Inflammatory macrophage (primary cell): ENCODE measurements at regions not wholly inside any gene's neighbourhood (a gene's known extent, or its start where the extent isn't known, plus 50 kb on each side); places are given as distances from the start of the nearest gene placed in this dataset.

Experiments
- DNase-seq, 2 donors: peaks; one replicate each; pipeline ENCODE4 v3.0.0-alpha.2; 2020 to 2022

DNA sequence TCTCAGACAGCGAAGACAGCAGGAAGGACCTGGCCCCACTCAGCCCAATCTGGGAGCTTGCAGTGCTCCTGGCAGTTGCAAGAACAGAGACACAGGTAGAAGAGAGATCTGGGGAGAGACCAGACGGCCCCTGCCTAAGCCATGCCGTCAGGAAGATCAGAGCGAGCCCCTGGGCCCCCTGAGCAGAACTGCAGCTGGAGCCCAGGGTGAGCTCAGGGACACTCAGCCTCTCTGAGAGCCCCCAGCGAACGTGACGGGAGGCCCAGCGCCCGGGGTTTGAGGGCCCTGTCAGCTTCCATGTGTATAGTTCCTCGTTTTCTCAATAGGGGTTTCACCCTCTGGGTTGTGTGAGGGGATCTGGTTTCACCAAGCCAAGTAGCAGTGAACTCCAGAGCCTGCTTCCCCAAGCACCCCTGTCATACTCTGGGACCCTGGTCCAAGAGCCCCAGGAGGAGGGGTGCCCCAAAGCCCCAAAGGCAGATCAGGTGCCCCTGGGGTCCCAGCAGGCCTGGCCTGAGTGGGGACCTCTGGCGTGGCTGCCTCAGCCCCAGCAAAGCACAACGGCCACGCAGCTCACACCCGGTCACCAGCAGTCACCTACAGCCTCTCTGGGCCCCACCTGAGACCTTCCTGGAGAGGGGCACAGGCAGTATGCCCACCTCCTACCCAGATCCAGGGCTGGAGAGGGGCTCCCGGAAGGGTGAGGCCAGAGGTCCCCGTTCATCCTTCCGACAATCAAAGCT lies 431.3 kb upstream of the MYT1L start:
- DNase-seq, result no peak

DNA sequence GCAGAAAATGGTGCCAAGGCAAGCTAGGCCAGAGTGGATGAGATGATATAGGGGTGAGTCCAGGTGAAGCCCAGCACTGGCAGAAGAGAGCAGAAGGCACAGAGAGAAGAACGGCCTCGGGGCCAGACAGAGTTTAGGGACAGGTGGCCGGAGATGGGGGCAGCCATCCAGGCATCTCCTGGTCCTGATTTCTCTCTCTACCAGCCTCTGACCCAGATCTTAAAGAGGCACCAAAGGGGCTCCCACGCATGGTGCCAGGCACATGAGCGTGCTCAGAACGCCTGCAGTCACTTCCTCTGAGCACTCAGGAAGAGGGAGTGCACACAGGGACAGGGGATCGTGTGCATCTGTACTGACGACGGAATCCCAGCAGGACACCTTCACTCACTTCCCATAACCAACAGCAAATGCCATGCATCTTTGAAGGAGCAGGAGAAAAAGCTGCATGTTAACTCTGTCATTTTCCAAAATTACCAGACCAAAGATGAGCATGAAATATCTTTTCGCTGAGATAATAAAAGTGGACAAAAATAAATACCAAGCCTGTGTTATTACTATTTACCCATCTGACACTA lies 427.8 kb upstream of the MYT1L start:
- no peak for DNase-seq

DNA sequence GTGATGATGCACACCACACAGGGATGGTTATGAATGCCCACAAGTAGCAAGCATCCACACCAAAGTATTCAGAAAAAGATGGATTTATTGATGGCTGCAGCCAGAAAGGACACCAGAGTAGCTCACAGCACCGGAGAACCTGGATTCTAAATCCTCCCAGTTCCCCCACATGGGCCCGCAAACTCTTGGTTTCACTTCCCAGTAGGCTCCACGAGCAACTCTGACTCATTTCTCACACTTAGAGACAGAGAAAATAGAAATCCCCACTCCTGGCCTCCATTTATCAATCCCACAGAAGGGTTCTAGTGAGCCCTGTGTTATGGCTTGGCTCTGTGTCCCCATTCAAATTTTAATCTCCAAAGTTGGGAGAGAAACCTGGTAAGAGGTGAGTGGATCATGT lies 426.7 kb upstream of the MYT1L start:
- peak; percentile 38 to 53 for DNase-seq

DNA sequence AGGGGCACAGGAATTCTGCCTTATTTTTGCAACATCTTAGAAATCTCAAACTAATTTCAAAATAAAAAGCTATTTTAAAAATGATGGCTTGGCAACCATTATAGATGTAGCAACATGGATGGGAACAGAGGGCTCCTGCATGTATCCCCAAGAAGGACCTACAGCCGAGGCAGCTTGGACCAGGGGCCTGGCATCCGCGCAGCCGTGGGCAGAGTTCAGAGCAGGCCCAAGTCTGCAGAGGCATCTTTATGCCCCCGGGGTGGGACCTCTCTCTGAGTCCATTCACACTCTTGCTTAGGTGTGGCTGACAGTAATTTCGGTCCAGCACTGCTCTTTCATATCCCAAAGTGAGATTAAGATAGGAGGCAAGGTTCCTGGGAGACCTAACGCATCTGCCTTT lies 425.8 kb upstream of the MYT1L start:
- DNase-seq, result no peak

DNA sequence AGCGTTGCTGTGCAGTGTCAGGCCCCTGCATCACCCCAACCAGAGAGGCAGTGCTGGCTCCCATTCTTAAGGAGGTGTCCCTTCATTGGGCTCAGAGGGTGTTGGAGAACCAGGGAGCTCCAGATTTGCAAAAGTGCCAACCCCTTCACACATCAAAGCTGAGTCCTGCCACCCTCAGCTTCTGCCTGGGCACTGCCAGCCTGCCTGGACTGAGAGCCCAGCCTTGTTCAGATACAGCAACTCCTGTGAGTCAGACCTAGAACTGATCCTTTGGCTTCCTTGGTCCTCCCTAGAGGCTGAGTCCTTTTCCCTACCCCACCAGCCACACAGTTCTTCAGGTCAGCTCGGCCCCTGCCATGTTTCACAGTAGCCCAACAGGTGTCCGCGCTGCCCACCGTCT lies 424.9 kb upstream of the MYT1L start:
- no peak for DNase-seq

DNA sequence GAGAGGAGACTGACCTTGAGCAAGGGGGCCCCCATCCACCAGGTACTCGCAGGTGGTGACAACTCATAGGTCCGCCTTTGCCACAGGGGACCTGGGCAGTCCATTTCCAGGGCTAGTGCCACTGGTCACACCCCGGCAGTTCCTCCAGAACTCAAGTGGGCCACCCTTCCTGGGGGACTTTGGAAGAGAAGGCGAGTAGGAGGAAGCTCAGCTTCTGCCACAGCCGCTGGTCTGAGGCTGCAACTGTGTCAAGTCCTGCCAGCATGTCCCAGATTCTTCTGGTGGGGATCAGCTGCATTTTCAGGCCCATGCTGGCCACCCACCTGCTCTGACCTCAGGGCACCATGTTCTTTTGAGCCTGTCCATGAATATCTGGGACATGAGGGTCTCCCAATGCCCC lies 423.9 kb upstream of the MYT1L start:
- DNase-seq, result no peak

DNA sequence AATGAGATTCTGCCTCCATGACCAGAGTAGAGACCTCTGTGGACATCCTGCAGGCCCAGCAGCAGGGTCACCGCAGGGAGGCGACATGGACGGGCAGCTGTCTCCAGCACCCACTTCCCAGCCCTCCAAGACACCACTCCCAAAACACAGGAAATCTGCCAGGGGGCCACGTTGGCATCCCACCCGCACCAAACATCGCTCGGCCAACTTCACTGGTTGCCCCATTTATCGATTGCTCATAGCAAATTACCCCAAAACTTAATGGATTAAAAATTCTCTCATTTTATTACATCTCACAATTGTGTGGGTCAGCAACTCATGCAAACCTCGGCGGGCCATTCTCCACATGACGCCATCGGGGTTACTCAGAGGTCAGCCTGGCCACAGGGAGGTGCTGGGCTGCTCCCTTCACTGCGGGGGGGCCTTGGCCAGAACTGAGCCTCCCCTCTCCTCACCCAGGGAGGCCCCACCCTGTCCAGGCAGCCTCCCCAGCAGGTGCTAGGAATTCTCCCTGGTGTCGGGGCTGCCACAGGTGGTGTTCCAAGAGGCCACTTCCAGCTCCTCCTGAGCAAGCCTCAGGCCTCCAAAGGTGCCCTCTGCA lies 420.7 kb upstream of the MYT1L start:
- no peak for DNase-seq

DNA sequence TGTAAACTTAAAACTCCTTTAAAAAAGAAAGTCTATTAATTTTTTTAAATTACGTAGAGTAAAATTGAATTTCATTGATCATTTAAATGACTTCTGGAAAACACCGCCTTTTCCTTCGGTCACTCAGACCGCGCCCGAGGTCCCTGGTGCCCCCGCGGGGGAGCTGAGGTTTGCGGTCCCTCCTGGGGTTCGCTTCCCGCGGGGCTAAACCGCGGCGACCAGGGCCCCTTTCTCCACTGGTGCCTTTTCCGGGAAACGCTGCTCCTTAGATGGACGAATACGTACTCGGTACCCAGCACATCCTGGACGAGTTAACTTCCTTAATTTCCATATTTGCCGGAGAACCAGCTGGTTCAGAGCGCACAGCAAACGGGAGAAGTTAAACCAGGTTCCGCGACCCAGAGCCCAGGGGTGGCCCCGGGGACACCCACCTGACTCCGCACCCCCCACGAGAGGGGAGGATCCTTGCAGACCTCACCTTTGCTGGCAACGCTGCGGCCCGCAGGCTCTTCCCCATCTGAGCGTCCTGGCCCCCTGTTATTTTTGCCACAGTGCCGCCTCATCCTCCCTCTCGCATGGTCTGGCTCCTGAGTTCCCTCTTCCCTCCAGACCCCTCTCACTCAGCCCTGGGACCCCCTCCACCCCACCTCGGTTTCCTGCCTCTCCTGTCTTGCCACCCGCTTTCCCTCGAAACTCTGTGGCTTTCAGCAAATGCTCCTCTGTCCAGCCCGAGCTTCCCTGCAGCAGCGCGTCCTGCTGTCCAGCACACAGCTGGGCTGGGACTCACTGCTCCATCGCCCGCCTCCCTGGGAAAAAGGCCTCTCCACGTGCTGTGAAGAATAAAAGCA lies 420.0 kb upstream of the MYT1L start:
- DNase-seq, result no peak

DNA sequence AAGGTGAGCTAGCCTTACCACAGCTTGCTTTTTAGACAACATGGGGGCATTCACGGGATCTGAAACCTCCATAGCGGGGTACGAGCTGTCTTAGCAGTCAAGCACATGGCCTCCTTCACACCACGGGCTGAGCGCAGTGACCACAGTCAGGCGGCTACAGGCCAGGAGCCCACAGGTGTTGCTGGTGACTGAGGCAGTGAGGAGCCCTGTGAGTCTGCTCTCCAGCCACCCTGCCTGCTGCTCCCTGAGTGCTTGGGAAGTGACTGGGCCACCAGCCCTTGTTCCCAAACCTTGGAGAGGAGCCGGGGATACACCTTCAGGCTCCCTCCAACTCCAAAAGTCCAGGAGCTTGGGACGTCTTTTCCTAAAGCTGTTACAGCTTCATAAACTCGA lies 418.1 kb upstream of the MYT1L start:
- no peak for DNase-seq

DNA sequence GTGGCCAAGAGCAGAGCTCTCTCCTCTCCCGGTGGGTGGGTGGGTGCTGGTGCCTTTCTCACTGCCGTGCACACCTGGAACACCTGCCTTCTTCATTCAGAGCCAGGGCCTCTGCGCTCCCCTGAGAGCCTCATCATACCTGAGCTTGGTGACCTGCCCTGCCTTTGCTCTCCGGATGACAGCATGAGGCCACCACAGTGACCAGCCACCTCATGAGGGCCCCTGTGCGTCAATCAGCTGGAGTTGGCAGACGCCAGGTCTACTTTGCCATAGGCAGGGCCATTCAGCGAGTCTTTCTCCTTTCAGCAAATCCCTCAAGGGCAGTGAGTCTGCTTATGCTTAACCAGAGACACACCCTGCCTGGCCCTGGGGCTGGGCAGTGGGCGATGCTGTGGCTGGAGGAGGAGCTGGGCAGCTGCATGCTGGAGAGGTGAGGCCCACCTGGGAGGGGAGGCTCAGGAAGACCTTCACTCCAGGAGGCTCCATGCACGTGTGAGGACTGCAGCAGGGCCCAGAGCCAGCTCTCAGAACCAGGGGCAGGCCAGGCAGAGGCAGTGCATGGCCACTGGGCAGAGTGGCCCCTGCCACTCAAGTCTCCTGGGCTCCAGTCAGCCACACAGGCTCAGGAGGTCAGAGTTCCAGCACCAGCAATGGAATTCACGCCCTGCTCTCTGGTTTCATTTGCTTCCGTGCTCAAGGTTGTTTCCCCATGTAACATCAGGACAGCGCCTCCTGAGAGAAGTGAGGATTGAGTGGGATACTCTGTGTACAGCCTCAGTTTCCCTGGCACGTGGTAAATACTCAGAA lies 417.5 kb upstream of the MYT1L start:
- DNase-seq, result no peak

DNA sequence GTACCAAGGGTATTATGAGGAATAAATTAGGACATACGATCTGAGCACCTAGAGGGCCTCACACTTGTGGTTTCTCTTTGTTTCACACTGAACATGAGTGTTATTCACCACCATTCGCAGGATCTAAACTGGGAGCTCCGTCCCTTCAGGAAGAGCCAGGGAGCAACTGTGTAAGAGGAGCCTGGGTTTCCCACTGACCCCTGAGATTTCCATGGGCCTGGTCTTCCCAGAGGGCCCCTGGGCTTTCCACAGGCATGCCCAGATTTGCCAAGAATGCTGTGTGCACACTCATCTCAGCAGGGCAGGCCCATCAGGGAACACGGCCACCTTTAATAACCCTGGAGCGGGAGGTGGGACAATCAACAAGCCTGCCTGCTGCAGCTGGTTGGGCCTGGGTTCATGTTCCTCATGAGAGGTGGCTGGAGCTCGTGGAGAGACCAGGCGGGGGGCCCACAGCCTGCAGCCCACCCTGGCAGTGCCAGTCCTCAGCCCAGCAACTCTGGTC lies 416.8 kb upstream of the MYT1L start:
- DNase-seq, result no peak

DNA sequence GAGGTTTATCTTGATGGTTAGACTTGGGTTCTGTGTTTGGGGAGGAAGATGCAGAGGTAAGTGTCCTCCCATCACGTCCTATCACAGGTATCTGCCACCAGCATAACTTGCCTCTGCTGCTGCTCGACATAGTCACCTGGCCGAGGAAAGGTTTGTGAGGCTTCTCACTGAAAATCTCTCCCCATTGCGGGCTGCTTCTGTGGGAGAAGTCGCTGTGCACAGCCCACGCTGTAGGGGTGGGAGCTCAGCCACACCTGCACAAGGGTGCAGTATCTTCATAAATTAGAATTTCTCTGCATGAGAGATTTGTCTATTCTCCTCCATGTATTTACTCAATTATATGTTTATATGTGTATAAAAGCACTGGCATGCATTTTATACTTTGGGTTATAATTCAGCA lies 415.7 kb upstream of the MYT1L start:
- no peak for DNase-seq

DNA sequence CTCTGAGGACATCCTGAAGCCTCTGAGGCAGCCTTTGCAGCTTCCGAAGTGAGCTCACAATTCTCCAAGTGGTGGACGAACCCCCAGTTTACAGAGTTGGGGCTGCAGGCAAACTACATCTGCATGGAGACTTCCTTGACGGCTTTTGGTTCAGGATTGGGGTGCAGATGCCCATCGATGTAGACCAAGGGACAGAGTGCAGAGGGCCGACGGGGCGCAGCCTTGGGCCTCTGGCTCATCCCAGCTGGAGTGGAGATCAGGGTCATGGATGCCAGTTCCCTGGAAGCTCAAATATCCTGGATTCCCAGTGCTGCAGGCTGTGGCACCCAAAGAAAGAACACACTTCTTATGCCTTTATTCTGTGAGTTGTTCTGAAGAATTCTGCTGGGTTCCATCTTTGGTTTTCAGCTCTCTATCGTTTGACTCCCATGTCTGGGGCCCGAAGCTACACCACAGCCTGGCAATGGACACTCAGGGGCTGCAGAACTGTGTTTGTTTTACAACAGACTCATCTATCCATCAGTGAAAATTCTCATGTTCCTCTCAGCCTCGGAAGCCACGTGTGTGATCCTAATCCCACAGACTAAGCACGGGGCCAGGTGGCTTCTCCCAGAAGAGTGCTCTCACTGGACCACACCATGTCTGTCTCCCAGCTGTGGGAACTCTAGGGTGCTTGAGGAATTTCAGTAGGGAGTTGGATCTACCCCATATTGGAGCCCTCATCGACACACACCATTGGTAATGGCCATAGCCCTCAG lies 414.1 kb upstream of the MYT1L start:
- no peak for DNase-seq

DNA sequence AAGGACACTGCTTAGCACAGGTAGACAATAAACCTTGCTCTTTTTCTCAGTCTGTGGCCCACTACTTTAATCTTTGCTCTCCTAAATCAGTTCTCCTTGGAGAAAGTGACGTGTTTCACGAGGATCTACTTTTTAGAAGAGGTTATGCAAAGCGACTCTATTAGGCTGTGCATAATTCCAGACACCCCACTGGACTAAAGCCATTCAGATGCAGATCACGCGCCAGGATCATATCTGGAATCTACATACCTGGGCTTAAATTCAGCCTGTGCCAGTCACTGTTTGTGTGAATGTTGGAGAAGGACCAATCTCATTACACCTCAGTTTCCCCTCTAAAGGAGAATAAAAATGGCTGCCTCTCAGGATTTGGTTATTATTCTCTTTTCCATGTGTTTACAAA lies 413.0 kb upstream of the MYT1L start:
- no peak for DNase-seq

DNA sequence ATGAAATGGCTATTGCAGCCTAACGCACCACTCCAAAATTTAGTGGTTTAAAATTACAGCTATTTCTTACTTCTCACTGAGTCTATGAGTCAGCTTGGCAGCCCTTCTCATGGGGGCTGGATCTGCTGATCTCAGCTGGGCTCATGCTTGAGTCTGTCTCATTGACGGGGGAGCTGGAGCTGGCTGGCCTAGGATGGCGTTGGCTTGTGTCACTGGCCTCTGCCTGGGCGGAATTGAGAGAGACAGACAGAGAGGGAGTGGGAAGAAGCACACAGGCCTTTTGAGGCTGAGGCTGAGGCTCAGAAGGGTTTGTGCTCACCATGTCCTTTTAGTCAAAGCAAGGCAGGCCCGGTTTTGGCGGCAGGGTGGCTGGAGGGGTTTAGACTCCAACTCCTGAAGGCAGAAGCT lies 412.1 kb upstream of the MYT1L start:
- no peak for DNase-seq

DNA sequence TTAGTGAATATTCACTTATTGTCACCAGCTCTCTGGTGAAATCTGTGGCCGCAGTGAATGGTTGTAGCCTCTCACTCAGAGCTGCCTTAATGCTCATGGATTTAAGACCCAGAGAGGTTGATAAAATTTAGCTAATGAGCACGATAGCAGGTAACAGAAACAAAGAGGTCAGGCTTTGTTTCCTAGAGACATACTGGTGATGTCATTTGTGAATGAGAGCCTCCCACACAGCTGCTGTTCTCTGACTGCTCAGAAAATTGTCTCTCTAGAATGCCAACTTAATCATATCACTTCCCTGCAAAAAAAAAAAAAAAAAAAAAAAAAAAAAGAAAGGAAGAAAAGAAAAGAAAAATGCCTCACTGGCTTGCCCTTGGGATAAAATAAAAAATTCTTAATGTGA lies 411.7 kb upstream of the MYT1L start:
- DNase-seq, result peak in 1 of 2 donors; percentile 3

DNA sequence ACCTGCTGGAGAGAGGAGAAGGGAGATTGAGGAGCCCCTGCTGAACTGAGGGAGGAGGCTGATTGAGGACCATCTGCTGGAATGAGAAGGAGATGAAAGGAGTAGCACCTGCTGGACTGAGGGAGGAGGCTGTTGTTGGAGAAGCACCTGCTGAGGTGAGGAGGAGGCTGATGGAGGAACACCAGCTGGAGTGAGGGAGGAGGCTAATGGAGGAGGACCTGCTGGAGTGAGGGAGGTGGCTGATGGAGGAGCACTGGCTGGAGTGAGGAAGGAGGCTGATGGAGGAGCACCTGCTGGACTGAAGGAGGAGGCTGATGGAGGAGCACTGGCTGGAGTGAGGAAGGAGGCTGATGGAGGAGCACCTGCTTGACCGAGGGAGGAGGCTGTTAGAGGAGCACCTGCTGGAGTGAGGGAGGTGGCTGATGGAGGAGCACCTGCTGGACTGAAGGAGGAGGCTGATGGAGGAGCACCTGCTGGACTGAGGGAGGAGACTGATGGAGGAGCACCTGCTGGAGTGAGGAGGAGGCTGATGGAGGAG lies 409.2 kb upstream of the MYT1L start:
- no peak for DNase-seq

DNA sequence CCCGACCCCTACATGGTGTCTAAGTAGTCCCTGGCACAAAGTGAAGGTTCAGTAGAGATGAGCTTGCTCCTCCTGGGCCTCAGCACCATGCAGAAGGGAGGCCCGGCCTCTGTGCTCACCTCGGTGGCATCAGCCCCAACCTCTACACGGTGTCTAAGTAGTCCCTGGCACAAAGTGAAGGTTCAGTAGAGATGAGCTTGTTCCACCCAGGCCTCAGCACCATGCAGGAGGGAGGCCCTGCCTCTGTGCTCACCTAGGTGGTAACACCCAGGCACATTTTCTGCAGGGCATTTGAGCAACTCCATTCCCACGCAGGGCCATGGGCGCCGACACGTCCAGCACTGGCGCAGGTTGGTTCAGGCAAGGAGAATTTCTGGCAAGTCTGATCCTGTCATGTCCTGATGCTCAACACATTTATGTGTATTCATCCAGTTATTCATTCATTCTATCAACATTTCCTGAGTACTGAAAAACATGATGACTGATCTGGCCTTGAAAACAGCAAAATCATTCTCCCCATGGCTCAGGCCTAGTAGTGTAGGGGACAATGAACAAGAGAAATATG lies 408.2 kb upstream of the MYT1L start:
- no peak for DNase-seq

DNA sequence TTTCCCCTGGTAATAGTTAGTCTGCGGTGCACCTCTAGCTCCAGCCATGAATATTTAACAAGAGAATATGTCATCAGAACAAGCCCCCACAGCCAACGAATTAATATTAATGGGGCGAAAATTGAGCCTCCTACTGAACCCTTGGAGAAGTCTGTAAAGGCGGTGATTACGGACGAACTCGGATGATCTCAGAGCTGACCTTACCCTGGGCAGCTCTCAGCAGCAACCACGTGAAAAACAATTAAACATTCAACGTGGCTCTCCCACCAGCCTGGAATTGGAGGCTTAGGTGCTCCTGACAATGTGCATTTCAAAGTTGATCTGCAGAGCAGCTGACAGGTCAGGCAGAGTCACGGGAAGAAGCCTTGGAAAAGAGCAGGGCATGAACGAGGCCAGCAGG lies 407.6 kb upstream of the MYT1L start:
- DNase-seq, result no peak

DNA sequence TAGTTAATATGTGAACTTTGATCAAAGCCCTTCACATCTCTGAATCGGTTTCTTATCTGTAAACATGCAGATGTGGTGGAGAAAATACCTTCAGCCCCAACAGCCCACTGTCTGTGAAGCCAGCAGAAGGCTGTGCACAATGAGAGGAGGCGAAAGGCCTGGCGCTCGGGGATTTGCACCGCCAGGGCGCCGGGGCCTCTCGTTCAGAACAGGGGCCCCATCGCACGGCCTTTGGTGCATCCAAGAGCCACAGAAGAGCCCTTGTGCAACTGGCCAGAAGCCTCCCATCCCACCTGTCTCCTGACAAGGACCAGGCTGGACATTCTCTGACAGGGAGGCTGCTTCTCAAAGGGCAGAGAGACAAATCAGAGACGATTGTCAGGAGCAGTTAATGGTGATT lies 407.2 kb upstream of the MYT1L start:
- no peak for DNase-seq

DNA sequence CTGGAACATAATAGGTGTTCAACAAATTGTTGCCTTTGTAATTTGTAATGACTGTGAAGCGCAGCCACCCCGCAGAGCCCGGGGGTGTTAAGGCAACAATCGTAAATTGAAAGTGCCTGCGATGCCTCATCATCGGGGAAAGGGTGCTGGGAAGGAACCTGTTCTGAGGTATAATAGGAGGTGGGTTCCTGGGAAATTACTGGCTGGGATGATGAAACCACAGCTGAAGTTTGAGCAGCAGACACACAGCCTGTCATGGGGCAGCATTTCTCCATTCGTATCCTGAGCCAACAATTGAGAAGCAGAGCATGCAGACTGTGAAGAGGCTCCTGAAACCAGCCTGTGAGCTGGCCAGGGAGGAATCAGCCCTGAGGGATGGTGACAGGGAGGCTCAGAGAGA lies 404.0 kb upstream of the MYT1L start:
- DNase-seq, result no peak
